Brain microvascular endothelial cell (primary cell): ENCODE measurements at regions not wholly inside any gene's neighbourhood (a gene's known extent, or its start where the extent isn't known, plus 50 kb on each side); places are given as distances from the start of the nearest gene placed in this dataset.

ENCODE experiments used
- DNase-seq: peaks from one replicate; pipeline ENCODE4 v3.0.0-alpha.2; 2020
- H3K27ac ChIP-seq: fragments of 250-450 bp; sonication (Bioruptor Pico); 2 replicates; pipeline ENCODE4 v1.5.1; 2020; ENCODE audit warnings: mild to moderate bottlenecking, moderate library complexity
- H3K27me3 ChIP-seq: fragments of 250-450 bp; sonication (Bioruptor Pico); replicated peaks from 2 replicates; pipeline ENCODE4 v1.5.1; 2020; ENCODE audit warnings: mild to moderate bottlenecking
- H3K36me3 ChIP-seq: fragments of 250-450 bp; sonication (Bioruptor Pico); replicated peaks from 2 replicates; pipeline ENCODE4 v1.5.1; 2020; ENCODE audit warnings: mild to moderate bottlenecking
- H3K4me3 ChIP-seq: 2 replicates; pipeline ENCODE4 v1.5.1; 2011; ENCODE audit warnings: low read depth, mild to moderate bottlenecking, control low read depth, low read length, moderate library complexity
- CTCF ChIP-seq: IDR thresholded peaks from 2 replicates; pipeline ENCODE4 v1.5.1; 2011; ENCODE audit warnings: low read depth, mild to moderate bottlenecking, moderate library complexity, low read length, control low read depth, inconsistent platforms; ENCODE audit errors: missing control alignments
- in situ Hi-C: cut with HindIII; loops from 2 replicates; pipeline ENCODE4 v1.10.0; 2017; ENCODE audit warnings: low sequenced_read_pairs, low pct_ligation_motif_present

- Histone ChIP-seq H3K36me3 (no peaks in the 10 kb centered on the region), H3K27ac (peak overlapping the region; percentile 77), H3K4me3 (no peak overlapping the region), H3K27me3 (no peaks in the 10 kb centered on the region)
- in situ Hi-C loops, result no loop called here
- no peak for TF ChIP-seq CTCF
- DNase-seq, result peak; percentile 64
These were observed 124.7 kb upstream of the TCF21 start for GRCh38 chr6:133764008-133764753.

DNA sequence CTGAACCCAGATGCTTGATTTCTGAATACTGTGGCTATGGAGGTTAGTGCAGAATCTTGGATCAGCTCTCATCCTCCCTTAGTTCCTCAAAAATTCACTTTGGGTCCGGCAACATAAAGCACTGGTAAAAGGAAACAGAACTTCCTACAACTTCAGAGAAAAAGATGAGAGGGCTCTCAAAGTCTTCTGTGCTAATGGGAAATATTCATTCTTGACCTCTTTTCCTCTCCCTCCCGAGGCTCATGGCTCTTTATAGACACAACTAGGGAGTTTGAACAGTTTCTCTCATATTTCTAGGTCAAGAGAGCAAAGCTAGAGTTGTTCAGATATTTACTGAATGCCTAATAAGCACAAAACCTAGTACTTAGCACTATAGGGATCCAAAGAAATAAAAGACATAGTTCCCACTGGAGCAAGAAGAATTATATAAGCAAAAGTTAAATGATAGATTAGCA is 124.1 kb upstream of the TCF21 start:
- Histone ChIP-seq H3K27ac (peak overlapping the region; percentile 77), H3K27me3 (no peaks in the 10 kb centered on the region), H3K4me3 (no peak overlapping the region), H3K36me3 (no peaks in the 10 kb centered on the region)
- in situ Hi-C loops, result no loop called here
- TF ChIP-seq CTCF, result no peak
- no peak for DNase-seq

- Histone ChIP-seq H3K27ac (no peak overlapping the region), H3K4me3 (no peak overlapping the region), H3K27me3 (no peaks in the 10 kb centered on the region), H3K36me3 (no peaks in the 10 kb centered on the region)
- in situ Hi-C loops, result no loop called here
- no peak for TF ChIP-seq CTCF
- no peak for DNase-seq
These were observed 121.4 kb upstream of the TCF21 start for GRCh38 chr6:133767357-133767970.

- Histone ChIP-seq H3K36me3 (no peaks in the 10 kb centered on the region), H3K27me3 (no peaks in the 10 kb centered on the region), H3K4me3 (no peak overlapping the region), H3K27ac (no peak overlapping the region)
- no peak for TF ChIP-seq CTCF
- in situ Hi-C loops, result no loop called here
- no peak for DNase-seq
These were observed 120.1 kb upstream of the TCF21 start for GRCh38 chr6:133768656-133769295.

- H3K27ac ChIP-seq, result no peak overlapping the region
- no peaks in the 10 kb centered on the region for H3K36me3 ChIP-seq
- peak; percentile 50 for DNase-seq
- in situ Hi-C loops, result no loop called here
- H3K27me3 ChIP-seq, result no peaks in the 10 kb centered on the region
- TF ChIP-seq CTCF, result no peak
- H3K4me3 ChIP-seq, result no peak overlapping the region
These were observed 119.5 kb upstream of the TCF21 start for GRCh38 chr6:133769463-133769862.
